ENCODE measurements at regions not wholly inside any gene's neighbourhood (a gene's known extent, or its start where the extent isn't known, plus 50 kb on each side); places are given as distances from the start of the nearest gene placed in this dataset.

GRCh38 chr13:70370924-70371323 lies 262.7 kb upstream of the KLHL1 start:
- TF ChIP-seq CTCF (IDR thresholded peaks at IDR 0.05; ENCODE audit: low read depth, low read length) (no peak), POLR2A (IDR thresholded peaks at IDR 0.05; ENCODE audit: extremely low read depth, insufficient read length) (no peak), MYC (IDR thresholded peaks at IDR 0.05; ENCODE audit: low read depth, low read length) (no peak)
- TF ChIP-seq, protein P1, sequence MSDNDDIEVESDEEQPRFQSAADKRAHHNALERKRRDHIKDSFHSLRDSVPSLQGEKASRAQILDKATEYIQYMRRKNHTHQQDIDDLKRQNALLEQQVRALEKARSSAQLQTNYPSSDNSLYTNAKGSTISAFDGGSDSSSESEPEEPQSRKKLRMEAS (IDR thresholded peaks at IDR 0.05; ENCODE audit: low read depth, low read length): no peak

Measured in NB4 (cell line).